Right renal pelvis (tissue), 4 donors: ENCODE measurements at regions not wholly inside any gene's neighbourhood (a gene's known extent, or its start where the extent isn't known, plus 50 kb on each side); places are given as distances from the start of the nearest gene placed in this dataset.
"Not testable (repeated sequence)": the region's sequence is repeated elsewhere in the genome, so short reads cannot be mapped to it uniquely, and the experiment has no call there.

Source experiments
- DNase-seq, 4 donors: peaks; one replicate each; pipeline ENCODE4 v3.0.0-alpha.2; 2013; ENCODE audit warnings: low read depth in 4 of 4, low spot score in 3 of 4, missing footprints in 1 of 4

DNA sequence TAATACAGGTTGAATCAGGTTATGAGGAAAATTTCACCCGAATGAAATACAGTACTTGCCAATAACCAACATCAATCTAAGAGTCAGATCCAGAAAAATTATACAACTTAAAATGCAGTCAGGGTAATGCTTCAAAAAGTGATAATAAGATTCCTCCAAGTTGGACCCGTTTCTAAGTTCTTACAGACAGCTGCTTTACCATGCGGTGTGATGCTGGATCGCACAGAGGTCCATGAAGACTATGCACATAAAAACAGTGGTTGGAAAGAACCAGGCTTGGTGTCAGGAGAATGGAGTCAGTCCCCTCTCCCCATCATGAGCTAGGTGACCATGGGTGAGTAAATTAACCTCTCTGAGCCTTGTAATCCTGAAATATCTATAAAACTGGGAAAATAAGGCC, 261.3 kb downstream of the QDPR start:
- DNase-seq, result no peak

DNA sequence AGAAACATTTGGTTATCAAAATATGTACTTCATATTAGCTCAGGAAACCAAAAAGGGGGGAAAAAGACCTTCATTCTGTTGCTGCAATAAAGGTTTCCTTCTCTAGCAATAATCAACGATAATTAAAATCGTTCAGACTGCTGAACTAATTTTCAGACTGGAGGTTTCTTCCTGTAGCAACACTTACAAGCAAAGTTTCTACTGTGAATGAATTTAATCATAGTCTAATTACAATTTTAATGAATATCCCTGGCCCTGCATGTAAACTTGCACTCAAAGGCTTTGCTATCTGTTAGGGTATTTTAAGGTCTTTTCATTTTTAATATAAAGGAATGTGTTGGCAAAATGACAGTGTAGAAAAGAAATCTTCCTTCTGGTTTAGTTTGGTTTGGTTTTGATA, 265.2 kb downstream of the QDPR start:
- no peak for DNase-seq

GRCh38 chr4:17241835-17242234, 270.1 kb downstream of the QDPR start:
- no peak for DNase-seq

- no peak for DNase-seq
Observed at GRCh38 chr4:17238633-17239032, 273.3 kb downstream of the QDPR start.

GRCh38 chr4:17236686-17237085, 275.2 kb downstream of the QDPR start:
- no peak for DNase-seq

DNA sequence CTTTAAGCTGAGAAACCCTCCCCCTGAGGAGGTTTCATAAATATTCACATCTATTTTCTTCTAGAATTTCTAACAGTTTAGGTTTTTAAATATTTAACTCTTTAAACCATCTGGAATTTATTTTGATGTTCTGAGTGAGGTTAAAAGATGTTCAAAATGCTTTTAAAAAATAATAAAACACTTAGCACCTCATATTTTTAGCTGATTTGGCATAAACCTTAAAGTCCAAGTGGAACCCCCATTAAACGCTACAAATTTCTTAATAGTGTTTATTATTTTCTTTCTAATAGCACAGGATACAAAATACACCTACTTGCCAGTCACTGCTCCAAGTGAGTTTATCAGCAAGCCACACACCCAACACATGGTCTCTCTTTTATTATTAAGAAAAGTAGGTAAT, 277.2 kb downstream of the QDPR start:
- DNase-seq, result no peak

DNA sequence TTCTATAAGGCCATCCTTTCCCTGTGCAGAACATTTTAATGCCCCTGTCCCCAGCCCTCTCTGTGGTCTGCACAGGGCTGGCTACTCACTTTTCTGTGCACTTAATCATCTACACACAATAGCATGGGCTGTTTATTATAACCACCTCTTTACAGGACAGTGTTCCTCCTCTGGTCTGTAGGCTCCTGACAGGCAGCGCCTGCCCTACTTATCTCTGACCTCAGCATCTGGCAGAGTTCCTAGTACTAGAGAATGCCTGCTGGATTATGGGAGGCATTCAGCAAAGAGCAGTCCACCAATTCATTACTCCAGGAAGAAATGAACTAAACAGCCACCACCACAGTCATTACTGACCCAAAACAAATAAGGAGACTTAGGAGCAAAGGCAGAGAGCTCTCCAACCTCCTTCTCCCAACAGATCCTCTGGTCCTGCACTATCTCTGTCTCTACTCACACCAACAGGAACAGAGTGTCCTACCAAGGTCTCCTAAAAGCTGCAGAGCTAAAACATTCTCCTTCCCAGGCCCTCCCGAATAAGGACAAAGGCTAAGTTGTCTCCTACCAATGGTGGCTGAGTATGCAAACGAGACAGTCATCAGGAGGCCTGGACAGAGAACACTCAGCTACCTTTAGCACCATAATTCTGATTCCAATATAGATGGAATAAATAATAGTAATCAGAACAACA, 279.2 kb downstream of the QDPR start:
- DNase-seq, result no peak

- not testable (repeated sequence) for DNase-seq
Observed at GRCh38 chr4:17231880-17232475, 279.9 kb downstream of the QDPR start.

- DNase-seq, result no peak
Observed at GRCh38 chr4:17230727-17231126, 281.2 kb downstream of the QDPR start.

DNA sequence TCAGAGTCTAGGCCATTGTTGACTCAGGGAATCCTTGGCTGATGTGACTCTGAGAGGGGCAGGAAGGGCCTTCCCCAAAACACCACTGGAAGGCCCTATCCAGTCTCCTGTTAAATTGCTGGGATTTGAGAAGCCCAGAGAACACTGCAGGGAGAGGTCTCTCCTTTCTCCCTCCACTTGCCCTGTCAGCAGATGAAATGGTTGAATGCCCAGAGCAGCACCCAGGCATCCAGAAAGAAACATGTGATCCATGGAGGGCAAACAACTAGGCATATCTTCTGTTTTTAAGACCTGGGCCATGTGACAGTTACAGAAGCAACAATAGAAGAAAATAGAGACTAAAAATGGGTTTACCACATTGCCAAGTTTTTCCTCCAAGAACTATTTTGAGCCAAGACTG, 291.1 kb downstream of the QDPR start:
- DNase-seq, result no peak

GRCh38 chr4:17218786-17219185, 293.1 kb downstream of the QDPR start:
- DNase-seq, result no peak

- DNase-seq, result no peak
Observed at GRCh38 chr4:17206829-17207801, 304.8 kb downstream of the QDPR start.

- DNase-seq, result no peak
Observed at GRCh38 chr4:17204908-17205307, 306.5 kb upstream of the LDB2 start.

DNA sequence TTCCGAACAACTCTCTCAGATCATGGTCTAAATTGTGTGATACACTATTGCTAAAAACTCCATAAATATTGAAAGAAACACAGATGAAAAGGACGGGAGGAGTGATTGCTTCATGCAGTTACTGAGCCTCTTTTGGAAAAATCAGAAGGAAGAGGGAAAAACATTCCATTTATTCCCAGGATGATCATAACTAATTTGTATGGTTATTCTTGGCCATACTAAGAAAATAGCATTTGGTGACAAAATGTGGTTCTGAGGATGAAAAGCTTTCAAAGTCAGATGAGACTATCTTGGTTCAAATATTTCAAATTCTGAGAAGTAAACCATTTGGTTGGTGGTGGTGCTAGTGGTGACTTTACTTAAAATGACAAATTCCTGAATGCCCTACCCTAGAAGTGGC, 305.4 kb upstream of the LDB2 start:
- DNase-seq, result no peak

DNA sequence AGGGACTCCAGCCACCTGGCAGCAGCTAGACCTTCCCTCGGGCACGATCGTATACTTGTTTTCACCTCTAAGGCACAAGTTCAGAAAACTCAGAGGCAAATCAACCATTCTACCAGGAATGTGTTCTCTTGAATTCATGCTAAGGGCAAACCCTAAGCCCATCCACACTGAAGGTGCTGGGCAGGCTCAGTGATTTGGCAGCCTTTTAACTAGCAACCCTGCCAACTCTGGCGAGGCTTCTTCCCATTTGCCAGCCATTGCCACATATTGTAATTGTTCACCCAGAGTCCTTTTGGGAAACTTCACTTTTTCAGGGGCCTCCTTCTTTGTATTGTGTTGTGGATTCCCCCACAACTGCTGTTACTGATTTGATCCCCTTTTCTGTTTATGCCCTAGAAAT, 298.6 kb upstream of the LDB2 start:
- DNase-seq, result no peak

DNA sequence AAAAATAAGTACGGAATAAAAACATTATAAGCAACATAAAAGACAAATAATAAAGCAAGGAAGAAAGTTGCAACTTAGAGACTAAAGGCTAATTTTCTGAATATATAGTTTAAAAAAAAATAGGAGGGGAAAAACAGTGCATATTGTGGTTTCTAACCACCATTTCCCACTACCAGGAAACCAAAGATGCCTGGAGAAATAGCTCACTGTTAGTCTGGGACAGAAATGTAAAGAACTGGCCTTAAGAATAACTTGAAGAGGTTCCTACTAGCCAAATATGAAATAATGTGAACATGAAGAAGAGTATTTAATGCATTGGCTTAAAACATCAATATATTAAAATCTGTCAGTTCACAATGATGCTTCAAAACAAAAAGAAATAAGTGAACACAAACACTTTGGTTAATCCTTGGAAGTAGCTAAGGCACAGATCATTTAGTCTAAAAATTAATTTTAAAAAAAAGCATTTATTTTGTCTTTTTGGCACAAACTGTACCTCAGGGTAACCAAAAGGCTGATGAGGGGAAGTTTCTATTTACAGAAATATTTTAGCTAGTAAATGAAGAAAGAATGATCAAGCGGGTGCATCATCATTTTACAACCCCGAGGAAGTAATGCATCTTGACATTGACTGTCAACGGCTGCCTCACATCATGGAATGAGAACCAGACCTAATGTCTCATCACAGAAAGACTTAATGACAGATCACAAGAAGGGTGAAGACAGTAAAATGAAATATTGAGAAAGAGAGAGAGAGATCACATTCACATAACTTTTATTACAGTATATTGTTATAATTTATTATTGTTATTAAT, 297.2 kb upstream of the LDB2 start:
- peak in 3 of 4 donors; percentile 18 to 40 (median 23) for DNase-seq

DNA sequence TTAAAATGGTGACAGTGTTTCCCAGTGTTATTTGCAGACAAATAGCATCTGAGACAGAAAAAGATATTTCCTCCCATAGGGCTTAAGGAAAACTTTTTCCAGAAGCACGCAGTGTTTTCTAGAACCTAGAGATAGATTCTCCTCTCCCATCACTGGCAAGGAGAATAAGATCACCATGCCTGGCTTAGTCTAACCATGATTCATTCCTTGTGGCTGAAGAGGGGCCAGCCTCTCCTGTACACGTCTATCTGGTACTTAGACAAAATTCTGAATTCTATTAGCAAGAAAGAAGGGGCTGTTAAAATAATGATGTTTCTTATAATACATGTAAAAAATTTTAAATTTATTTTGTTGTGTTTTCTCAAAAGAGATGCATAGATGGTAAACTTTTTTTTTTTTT, 296.1 kb upstream of the LDB2 start:
- DNase-seq, result no peak

DNA sequence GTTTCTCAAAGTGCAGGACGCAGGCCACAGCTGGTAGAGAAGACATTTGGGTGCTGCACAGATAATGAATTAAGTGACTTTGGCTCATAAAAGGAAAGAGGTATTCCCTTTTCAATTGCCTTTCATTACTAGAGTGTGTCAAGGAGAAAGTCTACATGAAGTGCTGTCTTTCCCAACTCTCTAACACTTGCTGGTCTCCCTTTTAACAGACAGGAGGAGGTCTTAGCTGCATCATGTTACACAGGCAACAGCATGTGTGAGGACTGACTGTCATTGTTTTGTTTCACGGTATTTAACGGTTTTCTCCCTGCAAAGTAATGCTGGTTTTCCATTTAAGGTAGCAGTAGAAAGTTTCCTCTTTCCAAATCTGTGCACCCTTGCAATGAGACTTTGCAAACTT, 291.3 kb upstream of the LDB2 start:
- DNase-seq, result no peak

- DNase-seq, result no peak
Observed at GRCh38 chr4:17189401-17189720, 290.9 kb upstream of the LDB2 start.

DNA sequence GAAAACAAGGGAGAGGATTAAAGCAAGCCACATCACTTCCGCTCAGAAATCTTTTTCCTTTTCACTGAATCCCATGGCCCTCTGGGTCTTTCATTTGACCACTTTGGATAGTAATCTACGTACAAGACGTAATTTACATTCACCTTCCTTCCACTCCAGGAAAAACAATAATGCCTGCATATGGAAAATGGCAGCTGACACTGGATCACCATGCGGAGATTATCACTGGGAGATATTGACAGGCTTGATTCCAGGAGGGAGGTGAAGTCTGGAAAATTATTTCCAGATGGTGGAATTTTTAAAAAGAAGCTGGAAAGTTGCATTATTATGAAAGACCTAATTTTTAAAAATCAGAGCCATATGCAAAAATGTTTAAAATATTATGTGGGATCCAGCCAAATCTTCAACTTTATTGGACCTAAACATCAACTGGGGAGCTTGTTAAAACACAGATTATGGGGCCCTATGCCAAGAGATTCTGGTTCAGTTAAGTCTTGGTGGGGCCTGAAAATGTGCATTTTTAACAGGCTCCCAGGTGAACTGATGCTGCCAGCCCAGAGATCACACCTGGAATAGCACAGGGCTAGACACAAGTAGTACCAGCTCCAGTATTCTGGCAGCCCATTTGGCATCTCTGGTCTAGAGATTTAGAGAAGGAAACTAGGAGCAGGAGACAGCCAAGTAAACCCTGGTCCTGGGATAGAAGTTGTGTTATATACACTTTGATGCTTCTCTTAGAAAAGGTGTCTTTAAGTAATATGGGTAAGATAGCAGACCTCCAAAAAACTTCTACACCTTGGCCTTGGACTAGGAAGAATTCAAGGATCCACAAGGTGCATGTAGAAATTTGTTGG, 290.3 kb upstream of the LDB2 start:
- DNase-seq, result no peak
